ENCODE measurements at regions not wholly inside any gene's neighbourhood (a gene's known extent, or its start where the extent isn't known, plus 50 kb on each side); places are given as distances from the start of the nearest gene placed in this dataset.

DNA sequence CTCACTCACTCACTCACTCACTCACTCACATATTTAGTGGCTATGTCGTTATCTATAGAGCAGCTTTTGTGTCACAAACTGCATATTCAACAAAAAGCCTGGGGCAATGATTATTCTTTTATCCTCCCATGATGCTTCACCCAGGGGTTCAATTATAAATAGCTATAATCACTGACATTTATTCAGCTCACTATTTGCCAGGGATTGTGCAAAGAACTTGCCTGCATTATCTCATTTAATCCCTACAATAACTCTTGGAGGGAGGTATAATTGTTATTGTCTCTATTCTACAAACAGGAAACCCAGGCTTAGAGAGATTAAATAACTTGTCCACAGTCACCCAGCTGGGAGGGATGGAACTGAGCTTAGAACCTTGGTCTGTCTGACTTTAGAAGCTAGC, 298.0 kb upstream of the MSX2 start:
- no peaks in the 10 kb centered on the region for H3K9me3 Mint-ChIP-seq
- no peaks in the 10 kb centered on the region for H3K27me3 Mint-ChIP-seq (ENCODE audit: insufficient read depth)
- H3K27ac Mint-ChIP-seq: no peak overlapping the region
- Histone ChIP-seq H3K27ac (ENCODE audit: low read depth, low read length) (no peak overlapping the region), H3K4me3 (ENCODE audit: low read length) (no peak overlapping the region), H3K9me3 (ENCODE audit: control insufficient read depth, low read length) (peaks cover 7% of the 10 kb centered on the region), H3K4me1 (ENCODE audit: control insufficient read depth, insufficient read depth, low read length) (peaks cover 28% of the 10 kb centered on the region), H3K36me3 (ENCODE audit: control insufficient read depth, insufficient read depth, low read length) (no peaks in the 10 kb centered on the region), H3K27me3 (ENCODE audit: control insufficient read depth, insufficient read depth, low read length, poor library complexity, severe bottlenecking) (no peaks in the 10 kb centered on the region), H3K9ac (ENCODE audit: extremely low read depth, low read length, poor library complexity, severe bottlenecking) (no peak overlapping the region)
- H3K36me3 Mint-ChIP-seq (ENCODE audit: low read depth): no peaks in the 10 kb centered on the region
- TF ChIP-seq, protein P1, sequence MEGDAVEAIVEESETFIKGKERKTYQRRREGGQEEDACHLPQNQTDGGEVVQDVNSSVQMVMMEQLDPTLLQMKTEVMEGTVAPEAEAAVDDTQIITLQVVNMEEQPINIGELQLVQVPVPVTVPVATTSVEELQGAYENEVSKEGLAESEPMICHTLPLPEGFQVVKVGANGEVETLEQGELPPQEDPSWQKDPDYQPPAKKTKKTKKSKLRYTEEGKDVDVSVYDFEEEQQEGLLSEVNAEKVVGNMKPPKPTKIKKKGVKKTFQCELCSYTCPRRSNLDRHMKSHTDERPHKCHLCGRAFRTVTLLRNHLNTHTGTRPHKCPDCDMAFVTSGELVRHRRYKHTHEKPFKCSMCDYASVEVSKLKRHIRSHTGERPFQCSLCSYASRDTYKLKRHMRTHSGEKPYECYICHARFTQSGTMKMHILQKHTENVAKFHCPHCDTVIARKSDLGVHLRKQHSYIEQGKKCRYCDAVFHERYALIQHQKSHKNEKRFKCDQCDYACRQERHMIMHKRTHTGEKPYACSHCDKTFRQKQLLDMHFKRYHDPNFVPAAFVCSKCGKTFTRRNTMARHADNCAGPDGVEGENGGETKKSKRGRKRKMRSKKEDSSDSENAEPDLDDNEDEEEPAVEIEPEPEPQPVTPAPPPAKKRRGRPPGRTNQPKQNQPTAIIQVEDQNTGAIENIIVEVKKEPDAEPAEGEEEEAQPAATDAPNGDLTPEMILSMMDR (conservative IDR thresholded peaks at IDR 0.05): no peak
- H3K4me1 Mint-ChIP-seq: peaks cover 32% of the 10 kb centered on the region
- 75 to 90% methylated on average over 1 of the region's 1 CpG for WGBS, 2 experiments (ENCODE audit: insufficient coverage in 1 of 2, insufficient read length in 1 of 2)
- no peak overlapping the region for H3K4me3 Mint-ChIP-seq
- DNase-seq: no peak

DNA sequence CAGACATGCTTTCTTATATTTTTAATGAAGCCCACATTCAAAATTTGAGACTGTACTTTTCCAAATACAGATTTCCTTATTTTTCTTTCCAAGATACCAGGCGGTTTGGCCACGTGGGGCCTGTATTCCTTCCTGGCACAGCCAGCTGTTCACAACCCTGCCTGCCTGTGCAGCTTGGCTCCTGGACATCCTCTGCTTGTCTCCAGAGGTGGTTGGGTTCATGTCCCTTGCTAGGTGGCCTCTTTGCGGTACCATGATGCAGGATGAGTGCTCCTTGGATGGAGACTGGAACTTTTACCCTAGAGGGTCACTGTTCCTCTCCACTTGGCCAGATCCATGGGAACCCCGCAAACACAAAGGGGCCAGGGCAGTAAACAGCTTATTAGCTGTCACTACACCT, 297.5 kb upstream of the MSX2 start:
- Mint-ChIP-seq H3K9me3 (no peaks in the 10 kb centered on the region), H3K27me3 (ENCODE audit: insufficient read depth) (no peaks in the 10 kb centered on the region), H3K36me3 (ENCODE audit: low read depth) (no peaks in the 10 kb centered on the region), H3K4me1 (peaks cover 36% of the 10 kb centered on the region), H3K4me3 (no peak overlapping the region), H3K27ac (no peak overlapping the region)
- DNase-seq: no peak
- Histone ChIP-seq H3K4me1 (ENCODE audit: control insufficient read depth, insufficient read depth, low read length) (peaks cover 28% of the 10 kb centered on the region), H3K36me3 (ENCODE audit: control insufficient read depth, insufficient read depth, low read length) (no peaks in the 10 kb centered on the region), H3K27me3 (ENCODE audit: control insufficient read depth, insufficient read depth, low read length, poor library complexity, severe bottlenecking) (no peaks in the 10 kb centered on the region), H3K4me3 (ENCODE audit: low read length) (no peak overlapping the region), H3K27ac (ENCODE audit: low read depth, low read length) (no peak overlapping the region), H3K9ac (ENCODE audit: extremely low read depth, low read length, poor library complexity, severe bottlenecking) (no peak overlapping the region), H3K9me3 (ENCODE audit: control insufficient read depth, low read length) (peaks cover 7% of the 10 kb centered on the region)
- 88 to 92% methylated on average over 4 of the region's 4 CpGs for WGBS, 2 experiments (ENCODE audit: insufficient coverage in 1 of 2, insufficient read length in 1 of 2)
- TF ChIP-seq, protein P1 (conservative IDR thresholded peaks at IDR 0.05): no peak

DNA sequence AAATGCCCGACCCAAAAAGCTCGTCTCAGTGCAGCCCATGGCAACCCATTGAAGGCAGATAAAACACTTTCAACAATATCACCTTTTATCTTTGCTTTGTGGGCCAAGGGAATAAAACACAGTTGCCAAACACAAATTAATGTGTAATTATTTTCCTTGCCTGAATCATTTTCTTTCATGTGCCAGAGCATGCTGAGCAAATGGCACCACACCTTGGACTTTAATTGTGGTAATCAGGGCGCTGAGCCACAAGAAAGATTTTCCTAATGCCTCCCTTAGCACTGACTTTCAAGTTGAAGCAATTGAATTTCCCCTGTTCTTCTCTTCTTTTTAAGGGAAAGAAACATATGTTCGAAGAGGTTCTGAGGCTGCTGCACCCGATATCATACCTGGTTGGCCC, 297.1 kb upstream of the MSX2 start:
- Mint-ChIP-seq H3K4me3 (no peak overlapping the region), H3K4me1 (peaks cover 37% of the 10 kb centered on the region), H3K9me3 (no peaks in the 10 kb centered on the region), H3K27me3 (ENCODE audit: insufficient read depth) (no peaks in the 10 kb centered on the region), H3K36me3 (ENCODE audit: low read depth) (no peaks in the 10 kb centered on the region), H3K27ac (no peak overlapping the region)
- Histone ChIP-seq H3K9me3 (ENCODE audit: control insufficient read depth, low read length) (peaks cover 7% of the 10 kb centered on the region), H3K4me1 (ENCODE audit: control insufficient read depth, insufficient read depth, low read length) (peaks cover 28% of the 10 kb centered on the region), H3K4me3 (ENCODE audit: low read length) (no peak overlapping the region), H3K9ac (ENCODE audit: extremely low read depth, low read length, poor library complexity, severe bottlenecking) (no peak overlapping the region), H3K27me3 (ENCODE audit: control insufficient read depth, insufficient read depth, low read length, poor library complexity, severe bottlenecking) (no peaks in the 10 kb centered on the region), H3K27ac (ENCODE audit: low read depth, low read length) (no peak overlapping the region), H3K36me3 (ENCODE audit: control insufficient read depth, insufficient read depth, low read length) (no peaks in the 10 kb centered on the region)
- TF ChIP-seq, protein P1 (conservative IDR thresholded peaks at IDR 0.05): no peak
- no peak for DNase-seq
- 92 to 94% methylated on average over 5 of the region's 5 CpGs for whole genome bisulfite sequencing, 2 experiments (ENCODE audit: insufficient coverage in 1 of 2, insufficient read length in 1 of 2)

Data from endodermal cell (in vitro differentiated cells).